Activated naive CD8-positive, alpha-beta T cell treated with anti-CD3 and anti-CD28 coated beads for 36 hours (primary cell): ENCODE measurements at regions not wholly inside any gene's neighbourhood (a gene's known extent, or its start where the extent isn't known, plus 50 kb on each side); places are given as distances from the start of the nearest gene placed in this dataset.
"Not testable (repeated sequence)": the region's sequence is repeated elsewhere in the genome, so short reads cannot be mapped to it uniquely, and the experiment has no call there.

Source experiments
- DNase-seq: peaks from one replicate; pipeline ENCODE4 v3.0.0; 2021
- H3K27ac Mint-ChIP-seq: one replicate; pipeline ENCODE4 v1.8.0; 2022; ENCODE audit warnings: mild to moderate bottlenecking, moderate library complexity, mixed read lengths
- H3K27me3 Mint-ChIP-seq: one replicate; pipeline ENCODE4 v1.8.0; 2022; ENCODE audit warnings: mild to moderate bottlenecking, mixed read lengths
- H3K36me3 Mint-ChIP-seq: one replicate; pipeline ENCODE4 v1.8.0; 2021; ENCODE audit warnings: mild to moderate bottlenecking, mixed read lengths
- H3K4me1 Mint-ChIP-seq: one replicate; pipeline ENCODE4 v1.8.0; 2021; ENCODE audit warnings: mixed read lengths
- H3K4me3 Mint-ChIP-seq: one replicate; pipeline ENCODE4 v1.8.0; 2022; ENCODE audit warnings: mild to moderate bottlenecking, moderate library complexity, mixed read lengths
- H3K9me3 Mint-ChIP-seq: one replicate; pipeline ENCODE4 v1.8.0; 2022; ENCODE audit warnings: mixed read lengths

DNA sequence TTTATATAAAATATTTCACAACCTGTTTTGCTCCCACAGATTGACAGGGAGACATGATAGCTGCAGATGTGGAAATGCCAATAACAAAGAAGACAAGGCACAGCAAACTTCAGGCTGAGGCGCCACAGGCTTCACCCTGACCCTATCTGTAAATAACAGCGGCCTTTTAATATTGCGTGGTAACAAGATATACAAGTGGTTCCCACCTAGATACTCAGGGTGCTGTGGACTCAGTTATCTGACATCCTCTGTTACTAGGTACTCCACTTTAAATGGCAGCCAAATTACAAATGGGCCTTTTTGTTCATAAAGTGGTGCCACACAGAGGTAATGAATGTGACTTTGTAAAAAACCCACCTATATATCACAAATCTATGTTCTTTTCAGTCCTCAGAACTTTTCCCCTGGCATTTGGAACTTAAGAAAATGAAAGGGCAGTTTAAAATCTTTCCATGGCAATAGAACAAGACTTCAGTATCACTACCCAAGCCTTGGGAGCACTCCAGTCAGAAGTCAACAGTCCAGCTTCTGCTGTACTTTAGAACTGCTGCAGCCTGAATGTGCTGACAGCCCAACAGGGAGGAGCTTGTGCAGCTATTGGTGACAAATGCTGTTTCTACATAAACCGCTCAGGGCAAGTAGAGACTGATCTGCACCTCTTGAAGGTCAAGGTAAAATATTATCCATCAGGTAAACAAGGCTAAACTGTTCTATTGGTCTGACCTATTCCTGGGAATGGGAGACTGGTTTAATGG, 86.2 kb upstream of the DCD start:
- Mint-ChIP-seq H3K36me3 (peaks cover 6% of the 10 kb centered on the region), H3K27me3 (no peaks in the 10 kb centered on the region), H3K4me3 (no peak overlapping the region), H3K27ac (no peak overlapping the region), H3K9me3 (peaks cover 9% of the 10 kb centered on the region), H3K4me1 (peaks cover 4% of the 10 kb centered on the region)
- no peak for DNase-seq

DNA sequence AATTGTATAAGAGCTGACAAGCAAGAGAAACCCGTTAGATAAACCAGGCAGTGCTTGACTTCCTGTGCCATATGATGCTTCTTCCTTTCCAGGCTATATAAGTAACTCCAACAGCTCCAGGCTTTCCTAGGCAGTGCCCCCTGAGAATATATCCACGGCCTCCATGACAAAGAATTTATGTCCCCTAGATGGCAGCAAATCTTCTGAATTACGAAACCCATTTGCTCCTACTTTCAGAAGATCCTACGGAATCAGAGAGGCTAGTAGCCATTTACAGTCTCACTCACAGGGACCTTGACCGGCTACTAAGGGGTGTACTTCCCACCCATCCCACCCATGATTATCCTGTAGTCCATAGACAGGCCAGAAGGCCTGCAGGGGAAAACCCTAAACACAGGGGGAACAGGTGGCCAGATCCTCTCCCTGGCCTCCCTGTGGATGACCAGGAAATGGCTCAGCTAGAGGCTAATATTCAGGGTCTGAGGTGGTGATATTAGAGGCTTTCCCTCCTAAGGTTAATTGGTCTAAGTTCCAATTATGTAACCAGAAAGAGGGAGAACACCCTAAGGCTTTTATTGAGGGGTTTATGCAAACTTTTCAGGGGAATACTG, 77.2 kb upstream of the DCD start:
- no peaks in the 10 kb centered on the region for H3K9me3 Mint-ChIP-seq
- H3K4me1 Mint-ChIP-seq = peaks cover 10% of the 10 kb centered on the region
- H3K27ac Mint-ChIP-seq = no peak overlapping the region
- H3K4me3 Mint-ChIP-seq = no peak overlapping the region
- no peaks in the 10 kb centered on the region for H3K36me3 Mint-ChIP-seq
- no peak for DNase-seq
- H3K27me3 Mint-ChIP-seq = no peaks in the 10 kb centered on the region

DNA sequence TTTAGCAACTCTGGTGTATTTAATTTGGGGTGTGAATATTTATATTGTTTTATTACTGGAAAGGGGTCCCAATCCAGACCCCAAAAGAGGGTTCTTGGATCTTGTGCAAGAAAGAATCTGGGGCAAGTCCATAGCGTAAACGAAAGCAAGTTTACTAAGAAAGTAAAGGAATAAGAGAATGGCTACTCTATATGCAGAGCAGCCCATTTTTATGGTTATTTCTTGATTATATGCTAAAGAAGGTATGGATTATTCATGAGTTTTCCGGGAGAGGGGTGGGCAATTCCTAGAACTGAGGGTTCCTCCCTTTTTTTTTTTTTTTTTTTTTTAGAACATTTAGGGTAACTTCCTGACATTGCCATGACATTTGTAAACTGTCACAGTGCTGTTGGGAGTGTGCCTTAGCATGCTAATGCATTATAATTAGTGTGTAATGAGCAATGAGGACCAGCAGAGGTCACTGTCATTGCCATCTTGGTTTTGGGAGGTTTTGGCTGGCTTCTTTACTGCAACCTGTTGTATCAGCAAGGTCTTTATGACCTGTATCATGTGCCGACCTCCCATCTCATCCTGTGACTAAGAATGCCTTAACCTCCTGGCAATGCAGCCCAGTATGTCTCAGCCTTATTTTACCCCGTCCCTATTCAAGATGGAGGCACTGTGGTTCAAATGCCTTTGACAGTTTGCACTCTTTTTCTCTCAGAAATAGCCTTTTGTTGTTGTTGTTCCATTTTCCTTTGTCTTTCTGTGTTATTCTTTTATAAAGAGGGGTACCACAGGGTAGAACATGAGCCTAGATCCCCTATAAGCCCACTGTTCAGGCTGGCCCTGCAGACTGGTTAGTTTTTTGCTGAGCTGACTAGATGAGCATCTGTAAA, 75.5 kb upstream of the DCD start:
- Mint-ChIP-seq H3K27ac (no peak overlapping the region), H3K4me1 (peaks cover 7% of the 10 kb centered on the region), H3K36me3 (no peaks in the 10 kb centered on the region), H3K4me3 (no peak overlapping the region), H3K27me3 (no peaks in the 10 kb centered on the region), H3K9me3 (no peaks in the 10 kb centered on the region)
- no peak for DNase-seq

DNA sequence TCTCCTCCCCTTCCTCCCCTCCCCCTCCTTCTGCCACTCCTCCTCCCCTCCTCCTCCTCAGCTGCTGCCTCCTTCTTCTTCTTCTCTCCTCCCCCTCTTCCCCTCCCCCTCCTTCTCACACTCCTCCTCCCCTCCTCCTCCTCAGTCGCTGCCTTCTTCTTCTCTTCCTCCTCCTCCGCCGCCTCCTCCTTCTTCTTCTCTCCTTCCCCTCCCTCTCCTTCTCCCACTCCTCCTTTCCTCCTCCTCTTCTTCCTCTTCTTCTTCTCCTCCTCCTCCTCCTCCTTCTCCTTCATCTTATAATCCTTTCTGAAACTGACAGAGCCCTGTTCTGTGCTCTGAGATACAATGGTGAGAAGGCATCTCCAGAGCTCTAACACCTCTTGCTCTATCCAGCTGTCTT, 73.1 kb upstream of the DCD start:
- H3K4me1 Mint-ChIP-seq = peaks cover 9% of the 10 kb centered on the region
- H3K27ac Mint-ChIP-seq = no peak overlapping the region
- peaks cover 8% of the 10 kb centered on the region for H3K27me3 Mint-ChIP-seq
- H3K36me3 Mint-ChIP-seq = no peaks in the 10 kb centered on the region
- no peak for DNase-seq
- no peak overlapping the region for H3K4me3 Mint-ChIP-seq
- H3K9me3 Mint-ChIP-seq = no peaks in the 10 kb centered on the region

DNA sequence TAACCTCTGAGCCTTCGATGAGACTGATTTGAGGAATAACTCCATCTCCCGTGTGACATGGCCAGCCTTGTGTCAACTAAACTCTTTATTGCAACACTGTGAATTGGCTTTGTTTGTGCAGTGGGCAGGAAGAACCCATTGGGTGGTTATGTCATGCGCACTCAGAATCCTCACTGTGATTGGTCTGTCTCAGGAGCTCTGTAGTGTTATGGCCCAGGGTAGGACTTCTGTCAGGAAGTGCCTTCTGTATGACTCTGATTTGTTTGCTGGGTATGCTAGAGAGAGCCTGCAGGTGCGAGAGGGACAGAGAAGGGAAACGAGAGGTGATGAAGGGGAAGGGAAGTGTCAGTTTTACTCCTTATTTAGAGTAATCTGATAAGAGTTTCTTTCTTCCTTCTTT, 71.5 kb upstream of the DCD start:
- peaks cover 8% of the 10 kb centered on the region for H3K27me3 Mint-ChIP-seq
- H3K9me3 Mint-ChIP-seq = no peaks in the 10 kb centered on the region
- H3K27ac Mint-ChIP-seq = no peak overlapping the region
- H3K4me3 Mint-ChIP-seq = no peak overlapping the region
- H3K4me1 Mint-ChIP-seq = peaks cover 4% of the 10 kb centered on the region
- no peak for DNase-seq
- no peaks in the 10 kb centered on the region for H3K36me3 Mint-ChIP-seq

DNA sequence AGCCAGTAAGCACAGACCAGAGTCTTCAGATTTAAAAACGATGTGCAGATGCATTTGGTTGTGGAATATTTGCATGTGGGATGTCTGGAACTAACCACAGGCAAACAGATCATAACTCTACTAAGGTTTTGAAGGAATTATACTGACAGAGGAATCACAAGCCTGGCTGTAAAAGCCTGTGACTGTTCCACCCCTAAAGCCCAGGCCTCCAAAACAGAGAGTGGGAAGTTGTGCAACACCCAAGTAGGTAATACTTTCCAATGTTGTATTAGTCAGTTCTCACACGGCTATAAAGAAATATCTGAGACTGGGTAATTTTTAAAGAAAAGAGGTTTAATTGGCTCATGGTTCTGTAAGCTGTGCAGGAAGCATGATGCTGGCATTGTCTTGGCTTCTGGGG, 68.1 kb upstream of the DCD start:
- DNase-seq = no peak
- Mint-ChIP-seq H3K9me3 (no peaks in the 10 kb centered on the region), H3K27me3 (peaks cover 8% of the 10 kb centered on the region), H3K27ac (no peak overlapping the region), H3K4me3 (no peak overlapping the region), H3K4me1 (peaks cover 2% of the 10 kb centered on the region), H3K36me3 (no peaks in the 10 kb centered on the region)

DNA sequence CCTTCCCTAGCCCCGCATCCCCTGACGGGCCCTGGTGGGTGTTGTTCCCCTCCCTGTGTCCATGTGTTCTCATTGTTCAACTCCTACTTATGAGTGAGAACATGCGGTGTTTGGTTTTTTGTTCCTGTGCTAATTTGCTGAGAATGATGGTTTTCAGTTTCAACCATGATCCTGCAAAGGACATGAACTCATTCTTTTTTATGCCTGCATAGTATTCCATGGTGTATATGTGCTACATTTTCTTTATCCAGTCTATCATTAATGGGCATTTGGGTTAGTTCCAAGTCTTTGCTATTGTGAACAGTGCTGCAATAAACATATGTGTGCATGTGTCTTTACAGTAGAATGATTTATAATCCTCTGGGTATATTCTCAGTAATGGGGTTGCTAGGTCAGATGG, 65.7 kb upstream of the DCD start:
- not testable (repeated sequence) for DNase-seq, H3K27me3 Mint-ChIP-seq, H3K4me3 Mint-ChIP-seq, H3K27ac Mint-ChIP-seq, H3K9me3 Mint-ChIP-seq, H3K4me1 Mint-ChIP-seq, H3K36me3 Mint-ChIP-seq

DNA sequence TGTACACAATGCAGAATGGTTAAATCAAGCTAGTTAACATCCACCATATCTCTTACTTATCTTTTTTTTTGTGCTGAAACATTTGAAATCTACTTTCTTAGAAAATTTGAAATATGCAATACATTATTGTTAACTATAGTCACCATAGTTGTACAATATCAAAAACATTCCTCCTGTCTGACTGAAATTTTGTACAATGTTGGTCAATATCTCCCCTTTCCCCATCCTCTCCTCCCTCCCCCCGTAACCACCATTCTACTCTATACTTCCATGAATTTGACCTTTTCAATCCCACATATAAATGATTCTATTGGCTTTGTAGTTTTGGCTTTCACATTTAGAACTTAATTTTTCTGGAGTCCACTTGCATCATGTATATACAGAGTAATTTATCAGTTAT, 63.5 kb upstream of the DCD start:
- Mint-ChIP-seq H3K9me3 (no peaks in the 10 kb centered on the region), H3K27ac (no peak overlapping the region), H3K4me1 (peaks cover 2% of the 10 kb centered on the region), H3K36me3 (no peaks in the 10 kb centered on the region), H3K4me3 (no peak overlapping the region), H3K27me3 (peaks cover 3% of the 10 kb centered on the region)
- no peak for DNase-seq

DNA sequence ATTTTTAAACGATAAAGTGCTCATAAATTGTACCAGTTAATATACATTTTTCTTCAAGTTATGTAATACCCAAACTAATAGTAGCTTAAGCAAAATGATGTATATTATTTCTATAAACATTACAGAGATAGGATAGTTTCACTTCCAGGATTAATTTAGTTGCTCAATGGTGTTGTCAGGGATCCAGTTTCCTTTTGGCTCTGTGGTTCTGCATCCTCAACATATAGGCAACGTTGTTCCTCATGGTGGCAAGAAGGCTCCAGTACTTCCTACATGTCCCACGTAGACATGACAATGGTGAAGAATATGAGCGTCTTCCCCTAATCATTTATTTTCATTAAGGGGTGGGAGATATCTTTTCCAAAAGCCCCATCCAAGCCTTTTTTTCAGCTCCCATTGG, 60.7 kb upstream of the DCD start:
- no peak overlapping the region for H3K27ac Mint-ChIP-seq
- no peaks in the 10 kb centered on the region for H3K9me3 Mint-ChIP-seq
- H3K27me3 Mint-ChIP-seq = no peaks in the 10 kb centered on the region
- no peaks in the 10 kb centered on the region for H3K36me3 Mint-ChIP-seq
- no peak overlapping the region for H3K4me3 Mint-ChIP-seq
- DNase-seq = no peak
- no peaks in the 10 kb centered on the region for H3K4me1 Mint-ChIP-seq

DNA sequence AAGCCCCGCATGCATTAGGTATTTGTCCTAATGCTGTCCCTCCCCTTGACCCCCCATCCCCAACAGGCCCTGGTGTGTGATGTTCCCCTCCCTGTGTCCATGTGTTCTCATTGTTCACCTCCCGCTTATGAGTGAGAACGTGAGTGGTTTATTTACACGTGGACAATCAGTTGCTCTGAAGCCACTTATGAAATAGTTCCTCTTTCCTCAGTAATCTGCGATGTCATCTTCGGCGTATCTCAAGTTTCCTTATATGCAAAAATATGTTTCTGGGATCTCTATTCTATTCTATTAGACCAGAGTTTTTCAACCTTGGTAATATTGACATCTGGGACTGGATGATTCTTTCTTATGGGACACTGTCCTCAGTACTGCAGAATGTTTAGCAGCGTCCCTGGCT, 56.0 kb upstream of the DCD start:
- Mint-ChIP-seq H3K9me3 (no peaks in the 10 kb centered on the region), H3K36me3 (no peaks in the 10 kb centered on the region), H3K27ac (no peak overlapping the region), H3K4me3 (no peak overlapping the region), H3K27me3 (no peaks in the 10 kb centered on the region), H3K4me1 (no peaks in the 10 kb centered on the region)
- no peak for DNase-seq

DNA sequence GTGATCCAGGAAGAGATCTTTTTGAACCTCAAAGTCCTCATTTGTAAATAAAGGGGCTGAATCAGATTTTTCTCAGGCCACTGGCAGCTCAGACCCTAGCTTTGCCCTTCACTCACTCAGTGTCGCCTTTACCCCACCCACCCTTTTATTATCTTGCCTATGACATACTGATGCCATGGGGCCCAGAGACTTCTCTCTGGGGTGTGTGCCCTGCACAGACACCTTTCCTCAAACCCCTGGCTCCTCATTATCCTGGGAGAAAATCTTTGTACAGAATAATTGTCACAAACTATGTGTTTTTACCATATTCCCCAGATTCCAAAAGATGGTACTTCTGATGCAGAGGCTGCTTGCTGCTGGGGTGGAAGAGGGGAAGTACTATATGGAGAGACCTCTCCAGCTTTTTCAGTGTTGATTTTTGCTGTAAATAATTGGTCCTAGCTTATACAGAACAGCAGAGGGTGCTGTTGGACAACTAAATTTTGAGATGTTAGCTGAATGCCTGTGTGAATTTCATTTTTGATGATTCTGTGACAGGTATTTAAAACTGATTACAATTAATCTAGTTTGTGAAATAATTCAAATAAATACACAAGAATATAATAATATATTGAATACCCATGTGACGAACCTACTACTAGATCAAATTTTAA, 53.9 kb upstream of the DCD start:
- no peak overlapping the region for H3K4me3 Mint-ChIP-seq
- DNase-seq = no peak
- no peaks in the 10 kb centered on the region for H3K4me1 Mint-ChIP-seq
- H3K27ac Mint-ChIP-seq = no peak overlapping the region
- H3K36me3 Mint-ChIP-seq = no peaks in the 10 kb centered on the region
- H3K27me3 Mint-ChIP-seq = peaks cover 5% of the 10 kb centered on the region
- no peaks in the 10 kb centered on the region for H3K9me3 Mint-ChIP-seq

DNA sequence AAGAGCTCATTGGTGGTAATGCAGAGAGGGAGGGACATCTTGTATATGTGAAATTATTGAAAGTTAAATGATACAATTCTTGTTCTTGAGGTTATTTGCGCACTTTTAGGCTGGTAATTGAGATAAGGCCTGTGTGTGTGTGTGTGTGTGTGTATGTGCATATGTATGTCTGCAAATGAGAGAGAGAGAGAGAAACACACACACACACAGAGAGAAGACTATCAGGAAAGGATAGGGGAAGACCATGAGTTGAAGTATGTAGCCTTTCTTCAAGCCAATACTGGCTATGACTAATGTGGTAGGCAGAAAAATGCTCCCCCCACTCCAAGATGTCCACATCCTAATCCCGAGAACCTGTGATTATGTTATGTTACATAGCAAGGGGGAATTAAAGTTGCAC, 52.7 kb upstream of the DCD start:
- no peak for DNase-seq

DNA sequence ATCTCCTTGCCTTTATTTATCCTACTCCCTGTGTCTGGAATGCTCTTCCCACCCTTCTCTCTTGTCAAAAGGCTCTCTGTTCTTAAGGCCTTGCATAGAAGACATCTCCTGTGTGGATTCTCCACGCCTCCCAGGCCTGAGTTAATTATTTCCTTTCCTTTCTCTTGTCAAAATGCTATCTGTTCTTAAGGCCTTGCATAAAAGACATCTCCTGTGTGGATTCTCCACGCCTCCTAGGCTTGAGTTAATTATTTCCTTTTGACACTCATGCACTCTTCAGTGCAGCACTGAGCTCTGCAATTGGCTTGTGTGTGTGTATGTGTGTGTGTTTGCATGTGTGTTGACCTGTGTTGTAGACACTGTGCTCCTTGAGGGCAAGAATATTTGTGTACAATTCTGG, 52.1 kb upstream of the DCD start:
- DNase-seq = no peak
- no peak overlapping the region for H3K4me3 Mint-ChIP-seq
- H3K9me3 Mint-ChIP-seq = no peaks in the 10 kb centered on the region
- H3K4me1 Mint-ChIP-seq = no peaks in the 10 kb centered on the region
- H3K36me3 Mint-ChIP-seq = no peaks in the 10 kb centered on the region
- no peak overlapping the region for H3K27ac Mint-ChIP-seq
- H3K27me3 Mint-ChIP-seq = peaks cover 14% of the 10 kb centered on the region

More for the DNA sequence above, 52.7 kb upstream of the DCD start:
- Mint-ChIP-seq H3K4me1 (no peaks in the 10 kb centered on the region), H3K4me3 (no peak overlapping the region), H3K27me3 (peaks cover 10% of the 10 kb centered on the region), H3K9me3 (no peaks in the 10 kb centered on the region), H3K27ac (no peak overlapping the region), H3K36me3 (no peaks in the 10 kb centered on the region)
